ENCODE measurements at regions not wholly inside any gene's neighbourhood (a gene's known extent, or its start where the extent isn't known, plus 50 kb on each side); places are given as distances from the start of the nearest gene placed in this dataset.

GRCh38 chr11:116542406-116542805 lies 230.4 kb downstream of the BUD13 start:
- no peaks in the 10 kb centered on the region for H3K4me1 ChIP-seq (ENCODE audit: control insufficient read depth, insufficient read depth, low read length)
- DNase-seq (ENCODE audit: low read depth, low spot score) (no peak), ATAC-seq (no peak)
- intact Hi-C loops (cut with micrococcal nuclease; ENCODE audit: unreplicated experiment), result no loop called here
- no peaks in the 10 kb centered on the region for H3K36me3 ChIP-seq (ENCODE audit: control insufficient read depth, insufficient read depth, low read length)
- ChIA-PET CTCF (no interaction called here), POLR2A (no interaction called here)
- peaks cover 17% of the 10 kb centered on the region for H3K27me3 ChIP-seq (ENCODE audit: control insufficient read depth, insufficient read depth, low read length)
- no peaks in the 10 kb centered on the region for H3K9me3 ChIP-seq (ENCODE audit: control insufficient read depth, insufficient read depth, low read depth, low read length)
- no peak for TF ChIP-seq CTCF (IDR thresholded peaks at IDR 0.05)
- TF ChIP-seq POLR2AphosphoS5 (IDR thresholded peaks at IDR 0.05; ENCODE audit: low read depth, low read length), result no peak
- TF ChIP-seq TCF7L2 (IDR thresholded peaks at IDR 0.05; ENCODE audit: low read depth, low read length), result no peak
- TF ChIP-seq SIN3A (IDR thresholded peaks at IDR 0.05; ENCODE audit: borderline replicate concordance, insufficient read depth, low read depth, low read length), result no peak
- no peak for TF ChIP-seq REST (IDR thresholded peaks at IDR 0.05; ENCODE audit: insufficient read depth in 1 of 2, low read depth in 2 of 2, low read length in 1 of 2)
- in situ Hi-C loops (cut with HindIII; ENCODE audit: low pct_unique_long_range_greater_than_20kb, low sequenced_read_pairs), result no loop called here
- no peak overlapping the region for H3K4me3 ChIP-seq (ENCODE audit: low read depth in 2 of 2, low read length in 2 of 2)
- no TSS peak for BruUV-seq (replicated peaks)
- no peak overlapping the region for H3K27ac ChIP-seq (ENCODE audit: low read length)

GRCh38 chr11:116541460-116541859 lies 231.3 kb downstream of the BUD13 start:
- in situ Hi-C loops (cut with HindIII; ENCODE audit: low pct_unique_long_range_greater_than_20kb, low sequenced_read_pairs) (no loop called here), intact Hi-C loops (cut with micrococcal nuclease; ENCODE audit: unreplicated experiment) (no loop called here)
- no peaks in the 10 kb centered on the region for H3K36me3 ChIP-seq (ENCODE audit: control insufficient read depth, insufficient read depth, low read length)
- H3K27me3 ChIP-seq (ENCODE audit: control insufficient read depth, insufficient read depth, low read length), result peaks cover 22% of the 10 kb centered on the region
- ChIA-PET CTCF (no interaction called here), POLR2A (no interaction called here)
- H3K27ac ChIP-seq (ENCODE audit: low read length), result no peak overlapping the region
- BruUV-seq (replicated peaks), result no TSS peak
- no peak overlapping the region for H3K4me3 ChIP-seq (ENCODE audit: low read depth in 2 of 2, low read length in 2 of 2)
- DNase-seq (ENCODE audit: low read depth, low spot score), result no peak
- no peak for TF ChIP-seq CTCF (IDR thresholded peaks at IDR 0.05)
- no peak for TF ChIP-seq SIN3A (IDR thresholded peaks at IDR 0.05; ENCODE audit: borderline replicate concordance, insufficient read depth, low read depth, low read length)
- TF ChIP-seq TCF7L2 (IDR thresholded peaks at IDR 0.05; ENCODE audit: low read depth, low read length), result no peak
- no peak for TF ChIP-seq POLR2AphosphoS5 (IDR thresholded peaks at IDR 0.05; ENCODE audit: low read depth, low read length)
- no peak for TF ChIP-seq REST (IDR thresholded peaks at IDR 0.05; ENCODE audit: insufficient read depth in 1 of 2, low read depth in 2 of 2, low read length in 1 of 2)
- H3K9me3 ChIP-seq (ENCODE audit: control insufficient read depth, insufficient read depth, low read depth, low read length), result no peaks in the 10 kb centered on the region
- no peaks in the 10 kb centered on the region for H3K4me1 ChIP-seq (ENCODE audit: control insufficient read depth, insufficient read depth, low read length)
- ATAC-seq, result no peak
